IMR-90 (cell line): ENCODE measurements at regions not wholly inside any gene's neighbourhood (a gene's known extent, or its start where the extent isn't known, plus 50 kb on each side); places are given as distances from the start of the nearest gene placed in this dataset.

Experiments used
- ATAC-seq: fragments of 200-7000 bp; cut with Tn5 transposase; 2 replicates; pipeline ENCODE4 v1.9.1; 2020; ENCODE audit warnings: low read depth, mild to moderate bottlenecking, moderate library complexity
- BruUV-seq: library from RNA; stranded (reverse); fragments of 400-500 nt; replicated peaks from 2 replicates; lab custom pipeline; 2021; lab: Mats Ljungman, UMichigan
- CTCF ChIA-PET: fragments of 300-600 bp; formaldehyde crosslinking; extraction: SDS; loops from one replicate; lab custom pipeline; 2021; ENCODE audit warnings: antibody characterized with exemption; lab: Yijun Ruan, JAX
- POLR2A ChIA-PET: fragments of 300-600 bp; sonication (Branson Sonifier 250); formaldehyde crosslinking; loops from one replicate; lab custom pipeline; 2022; ENCODE audit warnings: antibody characterized with exemption; ENCODE audit not compliant: unreplicated experiment; lab: Charles Lee
- DNase-seq: peaks from one replicate; pipeline ENCODE4 v3.0.0; 2013
- H2AFZ ChIP-seq: replicated peaks from 2 replicates; pipeline ENCODE3; 2013; ENCODE audit warnings: low read length, mild to moderate bottlenecking; ENCODE audit not compliant: poor library complexity
- H2AK5ac ChIP-seq: 2 replicates; pipeline ENCODE4 v1.6.1; 2013; ENCODE audit warnings: low read depth, low read length, inconsistent platforms
- H2AK9ac ChIP-seq: replicated peaks from 2 replicates; pipeline ENCODE3; 2013; ENCODE audit warnings: mild to moderate bottlenecking, low read depth, low read length, moderate library complexity; ENCODE audit not compliant: poor library complexity
- H2BK120ac ChIP-seq: 2 replicates; pipeline ENCODE4 v1.6.1; 2013; ENCODE audit warnings: low read depth, low read length, inconsistent platforms
- H2BK15ac ChIP-seq: 3 replicates; pipeline ENCODE4 v1.6.1; 2013; ENCODE audit warnings: low read depth, low read length, inconsistent platforms
- H2BK20ac ChIP-seq: 2 replicates; pipeline ENCODE4 v1.6.1; 2013; ENCODE audit warnings: low read depth, mild to moderate bottlenecking, inconsistent platforms, low read length, moderate library complexity
- H2BK5ac ChIP-seq: 2 replicates; pipeline ENCODE4 v1.6.1; 2013; ENCODE audit warnings: mild to moderate bottlenecking, low read depth, low read length, inconsistent platforms; ENCODE audit not compliant: poor library complexity, severe bottlenecking
- H3K14ac ChIP-seq: replicated peaks from 2 replicates; pipeline ENCODE4 v1.6.1; 2013; ENCODE audit warnings: low read depth, low read length, inconsistent platforms
- H3K18ac ChIP-seq: 2 replicates; pipeline ENCODE4 v1.6.1; 2013; ENCODE audit warnings: low read depth, low read length, control low read depth
- H3K23ac ChIP-seq: 2 replicates; pipeline ENCODE4 v1.6.1; 2013; ENCODE audit warnings: low read depth, low read length, inconsistent platforms
- H3K27ac ChIP-seq: 2 replicates; pipeline ENCODE4 v1.5.1; 2013; ENCODE audit warnings: mild to moderate bottlenecking, control low read depth, low read length; ENCODE audit not compliant: insufficient read depth
- H3K27me3 ChIP-seq: 2 replicates; pipeline ENCODE4 v1.6.1; 2013; ENCODE audit warnings: low read length; ENCODE audit not compliant: control insufficient read depth, insufficient read depth
- H3K36me3 ChIP-seq: 2 replicates; pipeline ENCODE4 v1.6.1; 2013; ENCODE audit warnings: low read length, mixed read lengths; ENCODE audit not compliant: control insufficient read depth, insufficient read depth
- H3K4ac ChIP-seq: 2 replicates; pipeline ENCODE4 v1.6.1; 2013; ENCODE audit warnings: low read depth, low read length, inconsistent platforms
- H3K4me1 ChIP-seq: 2 replicates; pipeline ENCODE4 v1.6.1; 2013; ENCODE audit warnings: low read length, mixed read lengths; ENCODE audit not compliant: control insufficient read depth, insufficient read depth
- H3K4me2 ChIP-seq: 2 replicates; pipeline ENCODE4 v1.6.1; 2013; ENCODE audit warnings: low read depth, mild to moderate bottlenecking, control low read depth, low read length, moderate library complexity
- H3K4me3 ChIP-seq: 2 replicates; pipeline ENCODE4 v1.5.1; 2013; ENCODE audit warnings: low read depth, mild to moderate bottlenecking, control low read depth, low read length, moderate library complexity; ENCODE audit not compliant: insufficient read depth
- H3K56ac ChIP-seq: 2 replicates; pipeline ENCODE4 v1.6.1; 2013; ENCODE audit warnings: low read length, inconsistent platforms; ENCODE audit not compliant: insufficient read depth; ENCODE audit errors: extremely low read depth
- H3K79me1 ChIP-seq, 2 experiments: 2 replicates each; pipeline ENCODE4 v1.6.1; 2013; ENCODE audit warnings: low read length in 2 of 2, inconsistent platforms in 1 of 2, low read depth in 1 of 2
- H3K9ac ChIP-seq: 2 replicates; pipeline ENCODE4 v1.6.1; 2013; ENCODE audit warnings: low read depth, low read length, control low read depth
- H3K9me1 ChIP-seq: 2 replicates; pipeline ENCODE4 v1.6.1; 2013; ENCODE audit warnings: low read length, inconsistent platforms; ENCODE audit not compliant: insufficient read depth
- H3K9me3 ChIP-seq: 2 replicates; pipeline ENCODE4 v1.6.1; 2013; ENCODE audit warnings: low read length; ENCODE audit not compliant: control insufficient read depth, insufficient read depth
- H4K20me1 ChIP-seq: 2 replicates; pipeline ENCODE4 v1.6.1; 2013; ENCODE audit warnings: low read length, inconsistent platforms; ENCODE audit not compliant: insufficient read depth
- H4K5ac ChIP-seq: 2 replicates; pipeline ENCODE4 v1.6.1; 2013; ENCODE audit warnings: mild to moderate bottlenecking, low read depth, low read length, control low read depth
- H4K8ac ChIP-seq, 2 experiments: 2 replicates each; pipeline ENCODE4 v1.6.1; 2013; ENCODE audit warnings: low read depth in 2 of 2, low read length in 2 of 2, control low read depth in 1 of 2, inconsistent platforms in 1 of 2
- H4K91ac ChIP-seq: 2 replicates; pipeline ENCODE4 v1.6.1; 2013; ENCODE audit warnings: low read depth, low read length, inconsistent platforms; ENCODE audit not compliant: insufficient read depth
- BHLHE40 ChIP-seq: fragments of 150-350 bp; IDR thresholded peaks from 2 replicates; pipeline ENCODE4 v1.6.1; 2016; ENCODE audit warnings: mild to moderate bottlenecking, low read depth, low read length
- CEBPB ChIP-seq: IDR thresholded peaks from 2 replicates; pipeline ENCODE4 v1.6.1; 2012; ENCODE audit warnings: low read depth, low read length, improper control_type of control experiment
- CTCF ChIP-seq: conservative IDR thresholded peaks from 2 replicates; pipeline ENCODE4 v1.5.1; 2012; ENCODE audit warnings: mild to moderate bottlenecking, low read depth, low read length, improper control_type of control experiment
- MAFK ChIP-seq: IDR thresholded peaks from 2 replicates; pipeline ENCODE4 v1.6.1; 2012; ENCODE audit warnings: low read depth, low read length, improper control_type of control experiment
- MAZ ChIP-seq: IDR thresholded peaks from 2 replicates; pipeline ENCODE4 v1.6.1; 2012; ENCODE audit warnings: low read depth, mild to moderate bottlenecking, low read length, improper control_type of control experiment, moderate library complexity, borderline replicate concordance
- RFX5 ChIP-seq: IDR thresholded peaks from 2 replicates; pipeline ENCODE4 v1.8.0; 2012; ENCODE audit warnings: low read depth, mild to moderate bottlenecking, low read length, moderate library complexity
- SMC3 ChIP-seq: fragments of 150-350 bp; IDR thresholded peaks from 2 replicates; pipeline ENCODE4 v1.6.1; 2016; ENCODE audit warnings: low read depth, mild to moderate bottlenecking, antibody characterized with exemption, low read length, moderate library complexity
- WGBS, 2 experiments: methylation state at CpG; one replicate each; pipeline versions ENCODE4 v1.1.5 to v1.1.7; 2013; ENCODE audit warnings: missing lambda C conversion rate in 2 of 2; ENCODE audit not compliant: insufficient read length in 1 of 2; ENCODE audit errors: extremely low coverage in 2 of 2; 5-methylcytosine and 5-hydroxymethylcytosine counted together
- dilution Hi-C: fragments of 300-500 bp; cut with HindIII; formaldehyde crosslinking; loops from one replicate; pipeline ENCODE4 v1.14.3; 2018; ENCODE audit warnings: low sequenced_read_pairs; ENCODE audit not compliant: unreplicated experiment
- in situ Hi-C: fragments of 300-500 bp; cut with MboI; formaldehyde crosslinking; loops from 3 replicates; pipeline ENCODE4 v1.14.3; 2019; ENCODE audit warnings: low sequenced_read_pairs, inconsistent platforms, mixed read lengths
- intact Hi-C: fragments of 100-400 bp; cut with micrococcal nuclease; formaldehyde crosslinking; loops from 2 replicates; pipeline ENCODE4 v1.10.0; 2022

DNA sequence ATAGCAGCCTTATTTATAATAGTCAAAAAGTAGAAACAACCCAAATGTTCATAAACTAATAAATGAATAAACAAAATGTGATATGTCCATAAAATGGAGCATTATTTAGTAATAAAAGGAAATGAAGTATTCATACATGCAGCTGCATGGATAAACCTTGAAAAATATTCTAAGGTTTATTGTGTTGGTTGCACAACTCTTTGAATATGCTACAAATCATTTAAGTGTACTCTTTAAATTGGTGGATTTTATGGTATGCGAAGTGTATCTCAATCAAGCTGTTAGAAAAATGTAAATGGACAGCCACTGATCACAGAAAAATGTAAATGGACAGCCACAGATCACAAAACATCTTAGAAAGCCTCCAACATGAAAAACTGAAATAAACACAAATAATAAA is 73.2 kb upstream of the SLC38A4 start:
- Histone ChIP-seq H2BK20ac (no peak overlapping the region), H3K56ac (no peak overlapping the region), H2AK9ac (no peak overlapping the region), H4K8ac (no peak overlapping the region), H3K9ac (no peak overlapping the region), H4K5ac (no peak overlapping the region), H3K27ac (no peak overlapping the region), H3K4ac (no peak overlapping the region), H3K4me2 (no peak overlapping the region), H4K91ac (no peak overlapping the region), H3K23ac (no peak overlapping the region), H3K14ac (no peak overlapping the region), H3K79me1 (no peaks in the 10 kb centered on the region), H3K9me1 (no peaks in the 10 kb centered on the region), H3K4me3 (no peak overlapping the region), H2AK5ac (no peak overlapping the region), H3K36me3 (no peaks in the 10 kb centered on the region), H3K4me1 (no peaks in the 10 kb centered on the region), H2BK15ac (no peak overlapping the region), H4K20me1 (no peaks in the 10 kb centered on the region), H3K9me3 (no peaks in the 10 kb centered on the region), H3K27me3 (no peaks in the 10 kb centered on the region), H3K18ac (no peak overlapping the region), H2BK120ac (no peak overlapping the region), H2AFZ (no peak overlapping the region), H2BK5ac (no peak overlapping the region)
- DNase-seq (no peak), ATAC-seq (no peak)
- ChIA-PET CTCF (no interaction called here), POLR2A (interaction anchor here (0.6 kb wide), 1 partner anchor 528 kb away, joined by 3 read pairs; no protein-coding TSS in a partner anchor)
- no TSS peak for BruUV-seq
- intact Hi-C loops (no loop called here), in situ Hi-C loops (no loop called here), dilution Hi-C loops (no loop called here)
- TF ChIP-seq BHLHE40 (no peak), MAFK (no peak), MAZ (no peak), CEBPB (peak; percentile 32; the same call in 1 of the 2 replicates), RFX5 (no peak), SMC3 (no peak), CTCF (no peak)
- no CpG with 5 or more reads among the region's 1 CpG for WGBS, 2 experiments
